Endothelial cell of umbilical vein (primary cell): ENCODE measurements at regions not wholly inside any gene's neighbourhood (a gene's known extent, or its start where the extent isn't known, plus 50 kb on each side); places are given as distances from the start of the nearest gene placed in this dataset.

Source experiments
- CTCF ChIP-seq, 2 donors: IDR thresholded peaks; 1 replicate in 1 of 2; 2 replicates in 1 of 2; pipeline ENCODE4 v1.5.1; 2011; ENCODE audit warnings: low read length in 2 of 2, mild to moderate bottlenecking in 2 of 2, moderate library complexity in 2 of 2, control low read depth in 1 of 2, inconsistent platforms in 1 of 2, low read depth in 1 of 2; ENCODE audit not compliant: insufficient read depth in 1 of 2; ENCODE audit errors: extremely low read depth in 1 of 2
- EZH2 ChIP-seq: IDR thresholded peaks from 2 replicates; pipeline ENCODE4 v1.6.1; 2012; ENCODE audit warnings: borderline replicate concordance, low read depth, mild to moderate bottlenecking, moderate library complexity, low read length, inconsistent platforms; ENCODE audit not compliant: severe bottlenecking
- FOS ChIP-seq: IDR thresholded peaks from 2 replicates; pipeline ENCODE4 v1.6.1; 2011; ENCODE audit warnings: mild to moderate bottlenecking, low read length, moderate library complexity, borderline replicate concordance; ENCODE audit not compliant: insufficient read depth
- JUN ChIP-seq: IDR thresholded peaks from 2 replicates; pipeline ENCODE4 v1.6.1; 2011; ENCODE audit warnings: borderline replicate concordance, low read depth; ENCODE audit not compliant: insufficient read length, insufficient read depth
- POLR2A ChIP-seq: IDR thresholded peaks from 2 replicates; pipeline ENCODE4 v1.6.1; 2012; ENCODE audit warnings: low read depth, mild to moderate bottlenecking, control low read depth, low read length
- TF ChIP-seq, protein P1 (sequence below): IDR thresholded peaks from 2 replicates; pipeline ENCODE4 v1.6.1; 2011; ENCODE audit not compliant: insufficient read depth, insufficient read length

- TF ChIP-seq CTCF (IDR thresholded peaks at IDR 0.05; ENCODE audit: extremely low read depth in 1 of 2, insufficient read depth in 1 of 2, low read depth in 1 of 2, low read length in 2 of 2) (no peak), POLR2A (no peak), EZH2 (no peak), JUN (no peak), FOS (no peak)
- TF ChIP-seq, protein P1, sequence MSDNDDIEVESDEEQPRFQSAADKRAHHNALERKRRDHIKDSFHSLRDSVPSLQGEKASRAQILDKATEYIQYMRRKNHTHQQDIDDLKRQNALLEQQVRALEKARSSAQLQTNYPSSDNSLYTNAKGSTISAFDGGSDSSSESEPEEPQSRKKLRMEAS = no peak
Measured at GRCh38 chr16:54389836-54390494, 103.4 kb upstream of the IRX3 start.
